ENCODE measurements at regions not wholly inside any gene's neighbourhood (a gene's known extent, or its start where the extent isn't known, plus 50 kb on each side); places are given as distances from the start of the nearest gene placed in this dataset.

DNA sequence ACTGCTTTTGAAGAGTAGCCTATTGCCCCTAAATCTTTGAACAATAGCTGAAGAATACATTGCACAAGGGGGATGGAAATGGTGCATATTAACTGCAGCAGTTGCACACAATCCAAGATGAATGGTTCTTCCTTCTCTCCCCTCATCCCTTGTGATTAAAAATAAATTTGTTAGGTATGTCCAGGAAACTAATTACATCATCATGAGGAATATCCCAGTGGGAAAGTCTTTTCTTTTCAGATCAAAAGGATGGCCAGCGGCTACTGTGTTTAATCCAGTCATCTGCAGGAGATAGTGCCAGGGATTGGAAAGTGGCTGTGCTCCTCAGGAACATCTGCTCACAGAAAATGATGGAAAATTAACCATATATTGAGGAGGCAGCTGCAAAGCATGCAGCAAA is 508.4 kb upstream of the SEMA6A start:
- no peak overlapping the region for H2AK5ac ChIP-seq (ENCODE audit: insufficient read length, low read length)
- Mint-ChIP-seq H3K4me3 (no peak overlapping the region), H3K27me3 (ENCODE audit: low read depth) (no peaks in the 10 kb centered on the region), H3K27ac (no peak overlapping the region), H3K9me3 (no peaks in the 10 kb centered on the region), H3K4me1 (no peaks in the 10 kb centered on the region), H3K36me3 (ENCODE audit: insufficient read depth in 1 of 3, low read depth in 3 of 3) (no peaks in the 10 kb centered on the region)
- H2BK15ac ChIP-seq (ENCODE audit: low read depth, low read length), result no peak overlapping the region
- H3K79me1 ChIP-seq (ENCODE audit: insufficient read depth, low read depth, low read length, poor library complexity, severe bottlenecking), result no peaks in the 10 kb centered on the region
- no peak overlapping the region for H3K18ac ChIP-seq (ENCODE audit: insufficient read length, low read depth, low read length)
- H4K5ac ChIP-seq (ENCODE audit: insufficient read length, low read depth, low read length), result no peak overlapping the region
- H3T11ph ChIP-seq (ENCODE audit: low read length), result no peak overlapping the region
- H3K4me1 ChIP-seq (ENCODE audit: insufficient read depth, low read length), result no peaks in the 10 kb centered on the region
- H3K27me3 ChIP-seq (ENCODE audit: insufficient read depth, low read length), result no peaks in the 10 kb centered on the region
- no peak overlapping the region for H3K9ac ChIP-seq (ENCODE audit: extremely low read depth, insufficient read length, low read length)
- H3K14ac ChIP-seq (ENCODE audit: insufficient read depth, low read length), result no peak overlapping the region
- TF ChIP-seq, protein P1, sequence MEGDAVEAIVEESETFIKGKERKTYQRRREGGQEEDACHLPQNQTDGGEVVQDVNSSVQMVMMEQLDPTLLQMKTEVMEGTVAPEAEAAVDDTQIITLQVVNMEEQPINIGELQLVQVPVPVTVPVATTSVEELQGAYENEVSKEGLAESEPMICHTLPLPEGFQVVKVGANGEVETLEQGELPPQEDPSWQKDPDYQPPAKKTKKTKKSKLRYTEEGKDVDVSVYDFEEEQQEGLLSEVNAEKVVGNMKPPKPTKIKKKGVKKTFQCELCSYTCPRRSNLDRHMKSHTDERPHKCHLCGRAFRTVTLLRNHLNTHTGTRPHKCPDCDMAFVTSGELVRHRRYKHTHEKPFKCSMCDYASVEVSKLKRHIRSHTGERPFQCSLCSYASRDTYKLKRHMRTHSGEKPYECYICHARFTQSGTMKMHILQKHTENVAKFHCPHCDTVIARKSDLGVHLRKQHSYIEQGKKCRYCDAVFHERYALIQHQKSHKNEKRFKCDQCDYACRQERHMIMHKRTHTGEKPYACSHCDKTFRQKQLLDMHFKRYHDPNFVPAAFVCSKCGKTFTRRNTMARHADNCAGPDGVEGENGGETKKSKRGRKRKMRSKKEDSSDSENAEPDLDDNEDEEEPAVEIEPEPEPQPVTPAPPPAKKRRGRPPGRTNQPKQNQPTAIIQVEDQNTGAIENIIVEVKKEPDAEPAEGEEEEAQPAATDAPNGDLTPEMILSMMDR (conservative IDR thresholded peaks at IDR 0.05), result no peak
- no peak overlapping the region for H2BK120ac ChIP-seq (ENCODE audit: low read depth, low read length, poor library complexity, severe bottlenecking)
- no peak overlapping the region for H4K91ac ChIP-seq (ENCODE audit: insufficient read length, low read depth, low read length)
- no peak overlapping the region for H2BK20ac ChIP-seq (ENCODE audit: low read depth, low read length, poor library complexity, severe bottlenecking)
- H3K79me2 ChIP-seq (ENCODE audit: insufficient read depth, low read length), result no peaks in the 10 kb centered on the region
- no peaks in the 10 kb centered on the region for H4K20me1 ChIP-seq (ENCODE audit: control insufficient read depth, insufficient read depth, insufficient read length)
- WGBS (ENCODE audit: extremely low coverage, insufficient read length, low lambda C conversion rate), result no CpG with 5 or more reads among the region's 1 CpG
- no peak overlapping the region for H3K4me2 ChIP-seq (ENCODE audit: insufficient read depth, insufficient read length, low read length)
- no peak overlapping the region for H3K23ac ChIP-seq (ENCODE audit: insufficient read length, low read depth, low read length)
- no peak overlapping the region for H3K56ac ChIP-seq (ENCODE audit: insufficient read length, low read depth, low read length)
- no peak overlapping the region for H2BK5ac ChIP-seq (ENCODE audit: insufficient read length, low read length)
- no peak overlapping the region for H2BK12ac ChIP-seq (ENCODE audit: insufficient read length, low read depth, low read length)
- no peak overlapping the region for H2AFZ ChIP-seq (ENCODE audit: low read length)
- no peak overlapping the region for H3K4ac ChIP-seq (ENCODE audit: low read depth, low read length)
- H3K23me2 ChIP-seq (ENCODE audit: insufficient read length, low read depth, low read length, poor library complexity, severe bottlenecking), result no peaks in the 10 kb centered on the region
- no peak overlapping the region for H3K27ac ChIP-seq (ENCODE audit: insufficient read length, low read depth, low read length)
- H3K9me3 ChIP-seq (ENCODE audit: control insufficient read depth, low read depth, low read length), result no peaks in the 10 kb centered on the region
- no peak for DNase-seq
- no peak overlapping the region for H4K8ac ChIP-seq (replicated peaks; ENCODE audit: insufficient read length, low read depth, low read length)
